ENCODE measurements at regions not wholly inside any gene's neighbourhood (a gene's known extent, or its start where the extent isn't known, plus 50 kb on each side); places are given as distances from the start of the nearest gene placed in this dataset.

GRCh38 chr15:31151301-31152233 is 50.0 kb upstream of the TRPM1 start:
- DNase-seq = no peak
- no peaks in the 10 kb centered on the region for H3K36me3 Mint-ChIP-seq (ENCODE audit: low read depth)
- H3K4me1 Mint-ChIP-seq = no peaks in the 10 kb centered on the region
- H3K27me3 Mint-ChIP-seq = no peaks in the 10 kb centered on the region
- H3K4me3 Mint-ChIP-seq = no peak overlapping the region
- H3K9me3 Mint-ChIP-seq = no peaks in the 10 kb centered on the region
- no peak overlapping the region for H3K27ac Mint-ChIP-seq
- ATAC-seq = no peak

- H3K27ac Mint-ChIP-seq = no peak overlapping the region
- H3K36me3 Mint-ChIP-seq (ENCODE audit: low read depth) = no peaks in the 10 kb centered on the region
- no peaks in the 10 kb centered on the region for H3K9me3 Mint-ChIP-seq
- no peaks in the 10 kb centered on the region for H3K27me3 Mint-ChIP-seq
- ATAC-seq = no peak
- no peak overlapping the region for H3K4me3 Mint-ChIP-seq
- DNase-seq = no peak
- no peaks in the 10 kb centered on the region for H3K4me1 Mint-ChIP-seq
These were observed 52.0 kb upstream of the TRPM1 start for GRCh38 chr15:31153531-31153930.

- Mint-ChIP-seq H3K27me3 (no peaks in the 10 kb centered on the region), H3K4me1 (no peaks in the 10 kb centered on the region), H3K9me3 (no peaks in the 10 kb centered on the region), H3K4me3 (no peak overlapping the region), H3K27ac (no peak overlapping the region), H3K36me3 (ENCODE audit: low read depth) (no peaks in the 10 kb centered on the region)
- ATAC-seq = no peak
- DNase-seq = no peak
These were observed 53.6 kb upstream of the TRPM1 start for GRCh38 chr15:31155151-31155550.

- H3K27me3 Mint-ChIP-seq = no peaks in the 10 kb centered on the region
- no peaks in the 10 kb centered on the region for H3K4me1 Mint-ChIP-seq
- H3K36me3 Mint-ChIP-seq (ENCODE audit: low read depth) = no peaks in the 10 kb centered on the region
- DNase-seq = no peak
- H3K27ac Mint-ChIP-seq = no peak overlapping the region
- H3K4me3 Mint-ChIP-seq = no peak overlapping the region
- no peaks in the 10 kb centered on the region for H3K9me3 Mint-ChIP-seq
- ATAC-seq = no peak
These were observed 54.7 kb upstream of the TRPM1 start for GRCh38 chr15:31156226-31156625.

GRCh38 chr15:31156808-31157207 is 55.3 kb upstream of the TRPM1 start:
- Mint-ChIP-seq H3K27ac (no peak overlapping the region), H3K4me1 (no peaks in the 10 kb centered on the region), H3K4me3 (no peak overlapping the region), H3K9me3 (no peaks in the 10 kb centered on the region), H3K27me3 (no peaks in the 10 kb centered on the region), H3K36me3 (ENCODE audit: low read depth) (no peaks in the 10 kb centered on the region)
- DNase-seq (no peak), ATAC-seq (no peak)

GRCh38 chr15:31157644-31158069 is 56.1 kb upstream of the TRPM1 start:
- ATAC-seq (no peak), DNase-seq (no peak)
- Mint-ChIP-seq H3K4me3 (no peak overlapping the region), H3K9me3 (no peaks in the 10 kb centered on the region), H3K4me1 (no peaks in the 10 kb centered on the region), H3K36me3 (ENCODE audit: low read depth) (no peaks in the 10 kb centered on the region), H3K27ac (no peak overlapping the region), H3K27me3 (peaks cover 1% of the 10 kb centered on the region)

- Mint-ChIP-seq H3K27me3 (peaks cover 3% of the 10 kb centered on the region), H3K4me3 (no peak overlapping the region), H3K27ac (no peak overlapping the region), H3K36me3 (ENCODE audit: low read depth) (no peaks in the 10 kb centered on the region), H3K9me3 (no peaks in the 10 kb centered on the region), H3K4me1 (no peaks in the 10 kb centered on the region)
- DNase-seq (no peak), ATAC-seq (no peak)
These were observed 57.5 kb upstream of the TRPM1 start for GRCh38 chr15:31158858-31159569.

- no peaks in the 10 kb centered on the region for H3K4me1 Mint-ChIP-seq
- peaks cover 3% of the 10 kb centered on the region for H3K27me3 Mint-ChIP-seq
- ATAC-seq (peak; percentile 31), DNase-seq (no peak)
- no peak overlapping the region for H3K27ac Mint-ChIP-seq
- no peaks in the 10 kb centered on the region for H3K9me3 Mint-ChIP-seq
- H3K4me3 Mint-ChIP-seq = no peak overlapping the region
- H3K36me3 Mint-ChIP-seq (ENCODE audit: low read depth) = no peaks in the 10 kb centered on the region
These were observed 58.3 kb upstream of the TRPM1 start for GRCh38 chr15:31159837-31160236.

- ATAC-seq (no peak), DNase-seq (no peak)
- peaks cover 3% of the 10 kb centered on the region for H3K27me3 Mint-ChIP-seq
- no peak overlapping the region for H3K4me3 Mint-ChIP-seq
- H3K36me3 Mint-ChIP-seq (ENCODE audit: low read depth) = no peaks in the 10 kb centered on the region
- H3K27ac Mint-ChIP-seq = no peak overlapping the region
- H3K4me1 Mint-ChIP-seq = no peaks in the 10 kb centered on the region
- H3K9me3 Mint-ChIP-seq = no peaks in the 10 kb centered on the region
These were observed 58.8 kb upstream of the TRPM1 start for GRCh38 chr15:31160297-31160696.

- Mint-ChIP-seq H3K4me3 (no peak overlapping the region), H3K27ac (no peak overlapping the region), H3K9me3 (no peaks in the 10 kb centered on the region), H3K4me1 (no peaks in the 10 kb centered on the region), H3K36me3 (ENCODE audit: low read depth) (no peaks in the 10 kb centered on the region), H3K27me3 (peaks cover 3% of the 10 kb centered on the region)
- ATAC-seq = no peak
- no peak for DNase-seq
These were observed 59.4 kb upstream of the TRPM1 start for GRCh38 chr15:31160740-31161495.

- H3K36me3 Mint-ChIP-seq (ENCODE audit: low read depth) = no peaks in the 10 kb centered on the region
- no peak for DNase-seq
- H3K9me3 Mint-ChIP-seq = no peaks in the 10 kb centered on the region
- H3K27me3 Mint-ChIP-seq = peaks cover 3% of the 10 kb centered on the region
- no peak overlapping the region for H3K27ac Mint-ChIP-seq
- H3K4me3 Mint-ChIP-seq = no peak overlapping the region
- ATAC-seq = no peak
- H3K4me1 Mint-ChIP-seq = no peaks in the 10 kb centered on the region
These were observed 60.4 kb upstream of the TRPM1 start for GRCh38 chr15:31161951-31162350.

GRCh38 chr15:31162721-31163510 is 61.4 kb upstream of the TRPM1 start:
- Mint-ChIP-seq H3K9me3 (no peaks in the 10 kb centered on the region), H3K27ac (no peak overlapping the region), H3K36me3 (ENCODE audit: low read depth) (no peaks in the 10 kb centered on the region), H3K4me1 (peaks cover 6% of the 10 kb centered on the region), H3K4me3 (no peak overlapping the region), H3K27me3 (peaks cover 3% of the 10 kb centered on the region)
- ATAC-seq = no peak
- DNase-seq = no peak

GRCh38 chr15:31163769-31164572 is 62.4 kb upstream of the TRPM1 start:
- H3K36me3 Mint-ChIP-seq (ENCODE audit: low read depth) = no peaks in the 10 kb centered on the region
- no peak for DNase-seq
- peaks cover 3% of the 10 kb centered on the region for H3K27me3 Mint-ChIP-seq
- no peak overlapping the region for H3K27ac Mint-ChIP-seq
- H3K4me1 Mint-ChIP-seq = peaks cover 11% of the 10 kb centered on the region
- no peak overlapping the region for H3K4me3 Mint-ChIP-seq
- ATAC-seq = no peak
- no peaks in the 10 kb centered on the region for H3K9me3 Mint-ChIP-seq

Data from activated naive CD8-positive, alpha-beta T cell treated with anti-CD3 and anti-CD28 coated beads, Interleukin-2, amount 50 U/mL, for 24 hours (primary cell).